ENCODE measurements at regions not wholly inside any gene's neighbourhood (a gene's known extent, or its start where the extent isn't known, plus 50 kb on each side); places are given as distances from the start of the nearest gene placed in this dataset.

DNA sequence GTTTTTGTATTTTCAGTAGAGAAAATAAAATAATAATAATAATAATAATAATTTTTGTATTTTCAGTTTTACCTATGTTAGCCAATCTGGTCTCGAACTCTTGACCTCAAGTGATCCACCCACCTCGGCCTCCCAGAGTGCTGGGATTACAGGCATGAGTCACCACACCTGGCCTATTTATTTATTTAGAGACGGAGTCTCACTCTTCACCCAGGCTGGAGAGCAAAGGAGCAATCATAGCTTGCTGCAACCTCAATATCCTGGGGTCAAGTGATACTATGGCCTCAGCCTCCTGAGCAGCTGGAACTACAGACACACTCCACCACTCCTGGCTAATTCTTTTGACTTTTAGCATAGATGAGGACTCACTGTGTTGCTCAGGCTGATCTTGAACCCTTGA is 167.5 kb downstream of the TLE1 start (continued):
- TF ChIP-seq, protein P1, sequence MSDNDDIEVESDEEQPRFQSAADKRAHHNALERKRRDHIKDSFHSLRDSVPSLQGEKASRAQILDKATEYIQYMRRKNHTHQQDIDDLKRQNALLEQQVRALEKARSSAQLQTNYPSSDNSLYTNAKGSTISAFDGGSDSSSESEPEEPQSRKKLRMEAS (IDR thresholded peaks at IDR 0.05; ENCODE audit: low read depth, low read length) = no peak
- TF ChIP-seq KAT2A (conservative IDR thresholded peaks at IDR 0.05; ENCODE audit: control insufficient read depth, low read depth, low read length) = no peak
- no peak for TF ChIP-seq MEF2B (IDR thresholded peaks at IDR 0.05; ENCODE audit: partially characterized antibody, poor library complexity, severe bottlenecking)
- TF ChIP-seq, protein P2, sequence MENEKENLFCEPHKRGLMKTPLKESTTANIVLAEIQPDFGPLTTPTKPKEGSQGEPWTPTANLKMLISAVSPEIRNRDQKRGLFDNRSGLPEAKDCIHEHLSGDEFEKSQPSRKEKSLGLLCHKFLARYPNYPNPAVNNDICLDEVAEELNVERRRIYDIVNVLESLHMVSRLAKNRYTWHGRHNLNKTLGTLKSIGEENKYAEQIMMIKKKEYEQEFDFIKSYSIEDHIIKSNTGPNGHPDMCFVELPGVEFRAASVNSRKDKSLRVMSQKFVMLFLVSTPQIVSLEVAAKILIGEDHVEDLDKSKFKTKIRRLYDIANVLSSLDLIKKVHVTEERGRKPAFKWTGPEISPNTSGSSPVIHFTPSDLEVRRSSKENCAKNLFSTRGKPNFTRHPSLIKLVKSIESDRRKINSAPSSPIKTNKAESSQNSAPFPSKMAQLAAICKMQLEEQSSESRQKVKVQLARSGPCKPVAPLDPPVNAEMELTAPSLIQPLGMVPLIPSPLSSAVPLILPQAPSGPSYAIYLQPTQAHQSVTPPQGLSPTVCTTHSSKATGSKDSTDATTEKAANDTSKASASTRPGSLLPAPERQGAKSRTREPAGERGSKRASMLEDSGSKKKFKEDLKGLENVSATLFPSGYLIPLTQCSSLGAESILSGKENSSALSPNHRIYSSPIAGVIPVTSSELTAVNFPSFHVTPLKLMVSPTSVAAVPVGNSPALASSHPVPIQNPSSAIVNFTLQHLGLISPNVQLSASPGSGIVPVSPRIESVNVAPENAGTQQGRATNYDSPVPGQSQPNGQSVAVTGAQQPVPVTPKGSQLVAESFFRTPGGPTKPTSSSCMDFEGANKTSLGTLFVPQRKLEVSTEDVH (IDR thresholded peaks at IDR 0.05; ENCODE audit: low read depth, partially characterized antibody) = no peak
- TF ChIP-seq ZNF24 (IDR thresholded peaks at IDR 0.05) = no peak
- no peak for TF ChIP-seq CHD2 (IDR thresholded peaks at IDR 0.05; ENCODE audit: borderline replicate concordance, low read depth, low read length)

DNA sequence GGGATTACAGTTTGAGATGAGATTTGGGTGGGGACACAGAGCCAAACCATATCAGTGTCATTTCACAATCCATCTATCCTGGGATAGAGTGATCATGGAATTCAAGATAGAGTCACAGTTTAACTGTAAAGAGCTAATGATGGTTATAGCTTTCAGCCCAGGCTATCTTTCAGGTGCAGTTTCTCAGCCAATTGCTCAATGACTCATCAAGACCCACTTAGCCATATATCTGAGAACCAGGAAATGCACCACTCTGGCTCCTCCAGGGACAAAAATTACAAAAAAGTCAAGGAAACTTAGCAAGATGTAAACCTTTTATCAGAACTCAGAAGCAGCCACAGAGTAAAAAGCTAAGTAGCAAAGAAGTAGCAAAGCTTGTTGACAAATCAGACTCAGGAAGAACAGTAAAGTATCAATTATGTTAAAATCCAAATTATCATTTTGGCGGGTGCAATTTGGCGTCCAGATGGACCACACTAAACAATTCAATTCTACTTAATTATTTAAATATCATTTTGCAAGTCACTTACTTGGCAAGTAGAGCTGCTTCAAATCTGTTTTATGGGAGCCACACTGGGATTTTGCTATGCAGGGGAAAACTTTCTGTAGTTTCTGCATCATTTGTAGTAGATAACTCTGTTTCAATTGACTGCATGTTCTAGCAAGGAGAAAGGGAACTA is 169.4 kb downstream of the TLE1 start:
- POLR2A ChIA-PET = no interaction called here

More for the DNA sequence above, 169.4 kb downstream of the TLE1 start:
- H3K79me2 ChIP-seq (ENCODE audit: control insufficient read depth, insufficient read depth, low read length) = no peaks in the 10 kb centered on the region
- no peaks in the 10 kb centered on the region for H4K20me1 ChIP-seq (ENCODE audit: control insufficient read depth, insufficient read depth)
- SMC1A ChIA-PET (ENCODE audit: uncharacterized antibody, unreplicated experiment) = no interaction called here
- H3K36me3 ChIP-seq (ENCODE audit: control insufficient read depth in 2 of 2, insufficient read depth in 2 of 2, low read length in 1 of 2) = no peaks in the 10 kb centered on the region
- BruUV-seq (replicated peaks) = no TSS peak
- no peaks in the 10 kb centered on the region for H3K4me1 ChIP-seq (ENCODE audit: control insufficient read depth, insufficient read depth, low read length)
- CTCF ChIA-PET = no interaction called here
- DNase-seq (ENCODE audit: low read depth, low spot score) = no peak
- no peak overlapping the region for H3K9ac ChIP-seq (ENCODE audit: control insufficient read depth, insufficient read depth, low read length)
- no peak overlapping the region for H3K4me2 ChIP-seq (ENCODE audit: control insufficient read depth, insufficient read depth)
- WGBS (ENCODE audit: insufficient coverage, insufficient replicate concordance, low lambda C conversion rate, missing lambda C conversion rate) = 59% methylated on average over 2 of the region's 2 CpGs
- no peak for TF ChIP-seq POLR2AphosphoS2 (IDR thresholded peaks at IDR 0.05; ENCODE audit: low read depth, low read length)
- no peak for TF ChIP-seq TBL1XR1 (IDR thresholded peaks at IDR 0.05; ENCODE audit: low read depth, low read length)
- TF ChIP-seq, protein P3, sequence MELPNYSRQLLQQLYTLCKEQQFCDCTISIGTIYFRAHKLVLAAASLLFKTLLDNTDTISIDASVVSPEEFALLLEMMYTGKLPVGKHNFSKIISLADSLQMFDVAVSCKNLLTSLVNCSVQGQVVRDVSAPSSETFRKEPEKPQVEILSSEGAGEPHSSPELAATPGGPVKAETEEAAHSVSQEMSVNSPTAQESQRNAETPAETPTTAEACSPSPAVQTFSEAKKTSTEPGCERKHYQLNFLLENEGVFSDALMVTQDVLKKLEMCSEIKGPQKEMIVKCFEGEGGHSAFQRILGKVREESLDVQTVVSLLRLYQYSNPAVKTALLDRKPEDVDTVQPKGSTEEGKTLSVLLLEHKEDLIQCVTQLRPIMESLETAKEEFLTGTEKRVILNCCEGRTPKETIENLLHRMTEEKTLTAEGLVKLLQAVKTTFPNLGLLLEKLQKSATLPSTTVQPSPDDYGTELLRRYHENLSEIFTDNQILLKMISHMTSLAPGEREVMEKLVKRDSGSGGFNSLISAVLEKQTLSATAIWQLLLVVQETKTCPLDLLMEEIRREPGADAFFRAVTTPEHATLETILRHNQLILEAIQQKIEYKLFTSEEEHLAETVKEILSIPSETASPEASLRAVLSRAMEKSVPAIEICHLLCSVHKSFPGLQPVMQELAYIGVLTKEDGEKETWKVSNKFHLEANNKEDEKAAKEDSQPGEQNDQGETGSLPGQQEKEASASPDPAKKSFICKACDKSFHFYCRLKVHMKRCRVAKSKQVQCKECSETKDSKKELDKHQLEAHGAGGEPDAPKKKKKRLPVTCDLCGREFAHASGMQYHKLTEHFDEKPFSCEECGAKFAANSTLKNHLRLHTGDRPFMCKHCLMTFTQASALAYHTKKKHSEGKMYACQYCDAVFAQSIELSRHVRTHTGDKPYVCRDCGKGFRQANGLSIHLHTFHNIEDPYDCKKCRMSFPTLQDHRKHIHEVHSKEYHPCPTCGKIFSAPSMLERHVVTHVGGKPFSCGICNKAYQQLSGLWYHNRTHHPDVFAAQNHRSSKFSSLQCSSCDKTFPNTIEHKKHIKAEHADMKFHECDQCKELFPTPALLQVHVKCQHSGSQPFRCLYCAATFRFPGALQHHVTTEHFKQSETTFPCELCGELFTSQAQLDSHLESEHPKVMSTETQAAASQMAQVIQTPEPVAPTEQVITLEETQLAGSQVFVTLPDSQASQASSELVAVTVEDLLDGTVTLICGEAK (IDR thresholded peaks at IDR 0.05; ENCODE audit: borderline replicate concordance) = no peak
- TF ChIP-seq RAD51 (IDR thresholded peaks at IDR 0.05) = no peak
- TF ChIP-seq, protein P4, sequence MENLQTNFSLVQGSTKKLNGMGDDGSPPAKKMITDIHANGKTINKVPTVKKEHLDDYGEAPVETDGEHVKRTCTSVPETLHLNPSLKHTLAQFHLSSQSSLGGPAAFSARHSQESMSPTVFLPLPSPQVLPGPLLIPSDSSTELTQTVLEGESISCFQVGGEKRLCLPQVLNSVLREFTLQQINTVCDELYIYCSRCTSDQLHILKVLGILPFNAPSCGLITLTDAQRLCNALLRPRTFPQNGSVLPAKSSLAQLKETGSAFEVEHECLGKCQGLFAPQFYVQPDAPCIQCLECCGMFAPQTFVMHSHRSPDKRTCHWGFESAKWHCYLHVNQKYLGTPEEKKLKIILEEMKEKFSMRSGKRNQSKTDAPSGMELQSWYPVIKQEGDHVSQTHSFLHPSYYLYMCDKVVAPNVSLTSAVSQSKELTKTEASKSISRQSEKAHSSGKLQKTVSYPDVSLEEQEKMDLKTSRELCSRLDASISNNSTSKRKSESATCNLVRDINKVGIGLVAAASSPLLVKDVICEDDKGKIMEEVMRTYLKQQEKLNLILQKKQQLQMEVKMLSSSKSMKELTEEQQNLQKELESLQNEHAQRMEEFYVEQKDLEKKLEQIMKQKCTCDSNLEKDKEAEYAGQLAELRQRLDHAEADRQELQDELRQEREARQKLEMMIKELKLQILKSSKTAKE (IDR thresholded peaks at IDR 0.05; ENCODE audit: low read depth, poor library complexity, severe bottlenecking) = no peak
- no peak for TF ChIP-seq ATF7 (IDR thresholded peaks at IDR 0.05; ENCODE audit: low read depth)
- no peaks in the 10 kb centered on the region for H3K27me3 ChIP-seq (replicated peaks in 1 of 2; ENCODE audit: control insufficient read depth in 2 of 2, insufficient read depth in 2 of 2, low read length in 1 of 2)
- FAIRE-seq = no peak
- no peak for ATAC-seq
- in situ Hi-C loops (cut with MboI) = no loop called here
- intact Hi-C loops (cut with micrococcal nuclease; ENCODE audit: unreplicated experiment) = loop anchor here (5.0 kb wide), 2 partner anchors 167 to 1442 kb away; partner anchors contain the start of gene TLE1
- H3K27ac ChIP-seq (ENCODE audit: control insufficient read depth, insufficient read depth) = no peak overlapping the region
- RAD21 ChIA-PET (ENCODE audit: unreplicated experiment) = no interaction called here
- no peaks in the 10 kb centered on the region for H3K9me3 ChIP-seq (replicated peaks; ENCODE audit: control insufficient read depth, insufficient read depth, low read length)
- no peak overlapping the region for H3K4me3 ChIP-seq
- H2AFZ ChIP-seq (ENCODE audit: control insufficient read depth, low read depth, low read length) = no peak overlapping the region

Measured in GM12878 (cell line).